ENCODE measurements at regions not wholly inside any gene's neighbourhood (a gene's known extent, or its start where the extent isn't known, plus 50 kb on each side); places are given as distances from the start of the nearest gene placed in this dataset.

GRCh38 chr5:167158588-167158987 lies 1132.9 kb upstream of the WWC1 start:
- no peak for DNase-seq

GRCh38 chr5:167160388-167160787 lies 1131.1 kb upstream of the WWC1 start:
- DNase-seq, result no peak

GRCh38 chr5:167166696-167167095 lies 1124.7 kb upstream of the WWC1 start:
- DNase-seq, result no peak

- no peak for DNase-seq
These were observed 1124.2 kb upstream of the WWC1 start for GRCh38 chr5:167167191-167167795.

GRCh38 chr5:167168971-167169370 lies 1122.5 kb upstream of the WWC1 start:
- no peak for DNase-seq

GRCh38 chr5:167171056-167171455 lies 1120.4 kb upstream of the WWC1 start:
- DNase-seq, result no peak

- no peak for DNase-seq
These were observed 1113.7 kb upstream of the WWC1 start for GRCh38 chr5:167177736-167178135.

DNA sequence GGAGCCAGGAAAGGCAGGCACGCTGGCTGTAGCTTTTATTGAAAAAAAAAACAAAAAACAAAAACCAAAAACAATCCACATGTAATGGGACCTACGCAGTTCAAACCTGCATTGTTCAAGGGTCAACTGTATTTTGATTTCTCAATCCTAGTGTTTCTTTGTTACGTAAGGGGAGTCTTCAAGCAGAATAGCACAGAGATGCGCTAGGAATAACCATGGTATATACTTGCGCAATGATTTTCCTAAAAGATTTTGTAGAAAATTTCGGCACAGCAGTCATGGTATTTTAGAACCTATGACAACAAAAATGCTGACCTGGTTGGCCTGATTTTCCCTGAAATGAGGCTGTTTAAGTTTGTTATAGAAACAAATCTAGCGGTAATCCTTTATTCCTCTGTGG lies 1110.5 kb upstream of the WWC1 start:
- no peak for DNase-seq

DNA sequence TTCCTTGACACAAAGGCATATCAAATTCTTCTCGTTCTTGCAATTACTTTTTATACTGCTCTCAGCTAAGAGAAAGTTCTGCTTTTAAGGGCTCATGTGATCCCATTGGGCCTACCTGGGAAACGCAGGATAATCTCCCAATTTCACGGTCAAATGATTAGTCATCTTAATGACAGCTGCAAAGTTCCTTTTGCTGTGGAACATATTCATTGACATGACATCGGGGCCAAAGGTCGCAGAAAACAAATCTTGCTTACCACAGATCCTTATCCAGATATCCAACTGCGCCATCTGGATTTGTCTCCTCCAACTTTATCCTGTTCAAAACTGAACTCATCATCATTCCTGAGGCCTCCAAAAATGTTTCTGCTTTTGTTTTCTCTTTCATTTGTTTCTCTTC lies 1085.6 kb upstream of the WWC1 start:
- DNase-seq, result no peak

DNA sequence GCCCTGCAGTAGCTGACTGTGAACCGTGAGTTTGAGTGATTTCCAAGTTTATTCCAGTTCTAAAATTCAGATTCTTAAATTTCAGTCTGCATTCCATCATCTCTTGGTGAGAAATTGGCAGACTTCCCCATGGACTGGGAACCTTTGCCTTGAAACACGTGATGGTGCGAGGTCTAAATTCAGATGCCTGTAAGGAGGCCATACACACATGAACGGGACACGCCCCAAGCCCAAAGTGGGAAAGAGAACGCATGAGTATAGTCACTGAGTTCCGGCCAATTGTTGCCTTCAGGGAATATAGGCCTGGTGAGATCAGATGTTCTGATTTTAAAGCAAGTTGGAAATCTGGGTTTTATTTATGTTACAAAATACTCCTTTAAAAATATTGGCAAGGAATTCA lies 1084.4 kb upstream of the WWC1 start:
- no peak for DNase-seq

- no peak for DNase-seq
These were observed 1082.5 kb upstream of the WWC1 start for GRCh38 chr5:167208911-167209310.

DNA sequence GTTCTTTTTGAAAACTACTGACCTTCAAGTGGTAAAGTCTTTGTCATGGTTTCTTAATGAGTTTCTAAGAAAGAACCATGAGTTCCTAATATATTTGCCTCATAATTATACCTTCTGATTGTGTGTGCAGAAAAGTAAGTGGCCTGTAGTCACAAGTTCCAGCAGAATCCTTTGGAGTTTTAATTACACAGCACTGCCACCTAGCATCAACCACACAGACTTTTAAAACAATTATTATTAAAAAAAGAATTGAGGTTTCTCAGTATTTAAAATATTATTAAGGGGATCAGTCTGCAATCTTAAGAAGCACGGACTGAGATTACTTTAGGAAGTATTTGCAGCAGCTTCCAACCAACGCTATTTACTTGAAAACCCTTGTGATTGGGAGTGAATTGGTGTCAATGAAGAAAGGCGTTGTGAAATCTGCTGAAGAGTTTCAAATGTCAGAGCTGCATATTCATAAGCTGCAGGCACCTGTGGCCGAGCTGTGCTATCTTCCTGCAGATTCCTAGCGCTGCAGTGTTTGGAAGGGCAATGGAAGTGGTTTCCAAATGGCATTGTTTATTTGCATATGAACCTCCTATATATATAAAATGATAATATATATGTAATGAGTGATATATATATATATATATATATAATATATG lies 1074.2 kb upstream of the WWC1 start:
- DNase-seq, result no peak

GRCh38 chr5:167219298-167219697 lies 1072.1 kb upstream of the WWC1 start:
- no peak for DNase-seq

GRCh38 chr5:167226386-167226785 lies 1065.1 kb upstream of the WWC1 start:
- DNase-seq, result no peak

DNA sequence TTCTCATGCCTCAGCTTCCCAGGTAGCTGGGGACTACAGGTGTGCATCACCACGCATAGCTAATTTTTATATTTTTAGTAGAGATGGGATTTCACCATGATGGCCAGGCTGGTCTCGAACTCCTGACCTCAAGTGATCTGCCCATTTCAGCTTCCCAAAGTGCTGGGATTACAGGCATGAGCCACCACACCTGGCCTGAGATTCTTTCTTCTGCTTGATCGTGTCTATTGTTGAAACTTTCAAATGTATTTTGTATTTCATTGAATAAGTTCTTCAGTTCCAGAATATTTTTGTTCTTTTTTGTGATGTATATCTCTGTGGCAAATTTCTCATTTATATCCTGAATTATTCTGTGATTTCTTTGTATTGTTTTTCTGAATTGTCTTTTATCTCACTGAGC lies 1063.3 kb upstream of the WWC1 start:
- DNase-seq, result no peak

DNA sequence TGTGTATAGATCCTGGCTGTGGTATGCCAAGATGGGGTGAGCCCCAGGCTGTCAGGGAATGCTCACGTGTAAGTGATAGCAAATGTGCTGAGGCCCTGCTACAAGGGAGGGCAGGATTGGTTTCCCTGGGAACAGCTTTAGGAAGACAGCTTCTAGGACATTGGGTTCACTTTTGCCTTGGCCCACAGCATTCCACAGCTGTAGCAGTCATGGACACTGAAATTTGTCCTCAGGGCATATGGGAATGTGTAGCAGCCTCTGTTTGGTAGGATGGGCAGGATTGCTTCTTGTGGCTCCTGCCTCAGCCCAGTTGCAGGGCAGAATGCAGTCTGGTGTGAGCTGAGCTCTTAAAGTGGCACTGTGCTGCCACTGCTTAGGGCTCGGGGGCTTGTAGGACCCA lies 1061.7 kb upstream of the WWC1 start:
- no peak for DNase-seq

GRCh38 chr5:167230414-167230813 lies 1061.0 kb upstream of the WWC1 start:
- no peak for DNase-seq

- DNase-seq, result no peak
These were observed 1058.7 kb upstream of the WWC1 start for GRCh38 chr5:167232675-167233311.

DNA sequence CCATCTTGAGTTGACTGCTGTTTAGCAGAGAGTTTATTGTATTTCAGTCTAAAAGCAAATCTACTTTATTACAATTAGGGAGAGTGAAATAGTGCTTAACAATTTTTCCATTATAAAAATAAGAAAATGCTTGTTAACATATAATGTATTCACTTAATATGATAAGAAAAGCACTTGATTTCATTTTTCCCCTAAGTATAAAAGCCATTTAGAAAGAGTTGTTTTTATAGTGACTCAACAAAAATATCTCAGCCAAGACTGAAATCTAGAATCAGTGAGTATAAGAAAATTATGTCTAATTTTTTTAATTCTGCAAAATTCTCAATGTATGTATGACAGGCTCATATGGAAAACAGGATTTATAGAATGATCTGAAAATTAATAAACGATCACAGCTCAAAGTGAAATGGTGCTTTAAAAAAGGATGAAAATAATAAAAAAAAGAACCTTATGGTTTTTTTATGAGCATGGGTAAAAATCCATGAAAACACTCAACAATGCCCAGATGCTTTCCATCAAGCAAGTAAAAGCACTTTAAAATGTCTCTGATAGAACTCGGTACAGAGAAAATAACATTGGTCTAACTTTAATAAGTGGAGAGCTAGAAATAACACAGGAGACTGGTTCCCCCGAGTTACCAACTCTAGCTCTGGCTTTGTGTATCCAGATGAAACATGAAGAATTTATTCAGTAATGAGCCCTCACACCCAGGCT lies 1057.8 kb upstream of the WWC1 start:
- no peak for DNase-seq

DNA sequence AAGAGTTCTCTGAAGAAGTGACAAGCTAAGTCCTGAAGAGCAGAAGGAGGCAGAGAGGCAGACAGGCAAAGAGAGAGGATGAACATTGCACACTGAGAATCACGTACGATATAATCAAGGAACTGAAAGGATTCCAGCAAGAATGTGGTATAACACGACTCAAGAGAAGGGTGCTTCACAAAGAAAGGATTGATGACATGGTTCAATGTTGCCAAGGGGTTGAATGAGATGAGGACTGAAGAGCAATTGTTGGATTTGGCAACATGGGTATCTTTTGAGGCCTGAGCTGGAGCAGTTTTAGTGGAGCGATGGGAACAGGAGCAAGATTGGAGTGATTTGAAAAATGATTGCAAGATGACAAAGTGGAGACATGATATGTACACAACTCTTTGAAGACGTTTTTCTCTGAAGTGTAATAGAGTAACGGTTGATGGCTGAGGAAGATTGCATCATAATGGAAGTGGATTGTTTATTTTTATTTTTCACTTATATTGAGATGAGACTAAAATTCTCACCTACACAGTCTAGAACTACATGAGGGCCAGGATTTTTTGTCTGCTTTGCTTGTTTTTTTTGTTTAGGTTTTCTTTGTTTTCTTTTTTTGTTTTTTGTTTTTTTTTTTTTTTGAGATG lies 1049.9 kb upstream of the WWC1 start:
- DNase-seq, result no peak

- DNase-seq, result no peak
These were observed 1048.7 kb upstream of the WWC1 start for GRCh38 chr5:167242701-167243100.

GRCh38 chr5:167243463-167243862 lies 1048.0 kb upstream of the WWC1 start:
- no peak for DNase-seq

- DNase-seq, result no peak
These were observed 1046.9 kb upstream of the WWC1 start for GRCh38 chr5:167244583-167244982.

DNA sequence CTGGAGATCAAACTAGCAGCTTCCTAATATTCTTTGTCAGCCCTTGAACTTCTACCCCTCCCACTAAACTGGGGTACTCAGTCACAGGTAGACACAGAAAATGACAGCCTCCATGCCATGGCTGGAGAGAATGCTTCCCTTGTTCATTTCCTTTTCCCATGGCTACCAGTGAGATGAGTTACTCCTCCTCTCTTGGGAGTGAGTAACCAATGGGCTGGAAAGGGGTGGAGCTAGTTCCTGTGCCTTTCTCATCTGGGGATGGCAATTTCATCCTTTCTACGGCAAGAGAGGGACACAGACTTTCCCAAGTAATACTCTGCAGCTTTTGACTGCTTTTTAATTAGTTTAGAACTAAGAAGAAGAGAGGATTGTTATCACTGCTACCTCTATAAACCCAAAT lies 1045.6 kb upstream of the WWC1 start:
- no peak for DNase-seq
